ENCODE measurements at regions not wholly inside any gene's neighbourhood (a gene's known extent, or its start where the extent isn't known, plus 50 kb on each side); places are given as distances from the start of the nearest gene placed in this dataset.

- Histone ChIP-seq H3K4me3 (no peak overlapping the region), H3K36me3 (ENCODE audit: low read depth) (no peaks in the 10 kb centered on the region), H3K9me3 (no peaks in the 10 kb centered on the region), H3K4me1 (ENCODE audit: low read depth) (no peaks in the 10 kb centered on the region)
- DNase-seq: no peak
- ATAC-seq: no peak
- intact Hi-C loops (cut with DNase I, micrococcal nuclease): no loop called here
- no peak for TF ChIP-seq CTCF (IDR thresholded peaks at IDR 0.05)
These were observed 305.6 kb upstream of the ZEB2 start for GRCh38 chr2:144825331-144826020.

- ATAC-seq (no peak), DNase-seq (no peak)
- H3K4me3 ChIP-seq: no peak overlapping the region
- no peaks in the 10 kb centered on the region for H3K36me3 ChIP-seq (ENCODE audit: low read depth)
- no peak for TF ChIP-seq CTCF (IDR thresholded peaks at IDR 0.05)
- intact Hi-C loops (cut with DNase I, micrococcal nuclease): no loop called here
- no peaks in the 10 kb centered on the region for H3K4me1 ChIP-seq (ENCODE audit: low read depth)
- H3K9me3 ChIP-seq: no peaks in the 10 kb centered on the region
These were observed 304.6 kb upstream of the ZEB2 start for GRCh38 chr2:144824306-144825080.

- Histone ChIP-seq H3K4me1 (ENCODE audit: low read depth) (no peaks in the 10 kb centered on the region), H3K36me3 (ENCODE audit: low read depth) (no peaks in the 10 kb centered on the region), H3K9me3 (no peaks in the 10 kb centered on the region), H3K4me3 (no peak overlapping the region)
- intact Hi-C loops (cut with DNase I, micrococcal nuclease): no loop called here
- no peak for ATAC-seq
- TF ChIP-seq CTCF (IDR thresholded peaks at IDR 0.05): no peak
- DNase-seq: no peak
These were observed 303.0 kb upstream of the ZEB2 start for GRCh38 chr2:144822966-144823365.

GRCh38 chr2:144812288-144812687, 292.4 kb upstream of the ZEB2 start:
- TF ChIP-seq CTCF (IDR thresholded peaks at IDR 0.05): no peak
- intact Hi-C loops (cut with DNase I, micrococcal nuclease): no loop called here
- no peaks in the 10 kb centered on the region for H3K36me3 ChIP-seq (ENCODE audit: low read depth)
- DNase-seq: no peak
- no peak overlapping the region for H3K4me3 ChIP-seq
- no peak for ATAC-seq
- H3K4me1 ChIP-seq (ENCODE audit: low read depth): no peaks in the 10 kb centered on the region
- H3K9me3 ChIP-seq: no peaks in the 10 kb centered on the region

- Histone ChIP-seq H3K9me3 (no peaks in the 10 kb centered on the region), H3K4me3 (no peak overlapping the region), H3K4me1 (ENCODE audit: low read depth) (no peaks in the 10 kb centered on the region), H3K36me3 (ENCODE audit: low read depth) (no peaks in the 10 kb centered on the region)
- intact Hi-C loops (cut with DNase I, micrococcal nuclease): no loop called here
- DNase-seq (no peak), ATAC-seq (no peak)
- TF ChIP-seq CTCF (IDR thresholded peaks at IDR 0.05): no peak
These were observed 281.8 kb upstream of the ZEB2 start for GRCh38 chr2:144801766-144802165.

Measured in mucosa of descending colon (tissue), 3 donors.